HFFc6 (cell line): ENCODE measurements at regions not wholly inside any gene's neighbourhood (a gene's known extent, or its start where the extent isn't known, plus 50 kb on each side); places are given as distances from the start of the nearest gene placed in this dataset.

Source experiments
- DNase-seq: peaks from one replicate; pipeline ENCODE4 v3.0.0-alpha.2; 2018
- H3K27ac Mint-ChIP-seq: 2 replicates; pipeline ENCODE4 v1.8.0; 2020; ENCODE audit warnings: mild to moderate bottlenecking, mixed read lengths
- H3K27me3 Mint-ChIP-seq: 2 replicates; pipeline ENCODE4 v1.8.0; 2021; ENCODE audit warnings: mild to moderate bottlenecking, moderate library complexity, mixed read lengths; ENCODE audit not compliant: insufficient read depth
- H3K36me3 Mint-ChIP-seq: 2 replicates; pipeline ENCODE4 v1.8.0; 2021; ENCODE audit warnings: low read depth, mixed read lengths
- H3K4me1 Mint-ChIP-seq: 2 replicates; pipeline ENCODE4 v1.8.0; 2020; ENCODE audit warnings: low read depth, mixed read lengths
- H3K4me3 Mint-ChIP-seq: 2 replicates; pipeline ENCODE4 v1.8.0; 2020; ENCODE audit warnings: mild to moderate bottlenecking, moderate library complexity, mixed read lengths
- H3K9me3 Mint-ChIP-seq: 2 replicates; pipeline ENCODE4 v1.8.0; 2020; ENCODE audit warnings: mild to moderate bottlenecking, mixed read lengths
- TF ChIP-seq, protein P1 (sequence below): fragments of 200-600 bp; sonication (generic); IDR thresholded peaks from 2 replicates; pipeline ENCODE4 v1.5.0; 2021; ENCODE audit warnings: antibody characterized with exemption, mild to moderate bottlenecking

DNA sequence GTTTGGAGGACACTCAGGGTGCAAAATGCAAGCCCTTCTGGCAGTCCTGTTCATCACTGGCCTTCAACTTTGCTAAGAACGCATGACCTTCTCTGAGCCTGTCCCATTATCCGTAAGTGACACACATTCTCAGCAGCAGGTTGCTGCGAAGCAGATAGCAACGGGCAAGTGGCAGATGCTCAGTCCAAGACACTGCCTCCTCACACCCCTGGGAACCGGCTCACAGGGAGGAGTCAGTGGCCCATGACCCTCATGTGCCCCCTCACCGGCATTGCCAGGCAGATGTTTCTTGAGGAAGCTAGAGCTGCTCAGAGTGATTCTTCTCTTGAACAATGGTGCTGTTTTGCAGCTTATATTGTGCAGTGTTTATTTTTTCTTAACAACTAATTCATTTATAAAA lies 737.2 kb upstream of the HS6ST1 start:
- Mint-ChIP-seq H3K9me3 (peaks cover 43% of the 10 kb centered on the region), H3K4me3 (no peak overlapping the region), H3K4me1 (no peaks in the 10 kb centered on the region), H3K36me3 (no peaks in the 10 kb centered on the region; the same call in 1 of the 2 replicates), H3K27me3 (no peaks in the 10 kb centered on the region), H3K27ac (no peak overlapping the region)
- TF ChIP-seq, protein P1, sequence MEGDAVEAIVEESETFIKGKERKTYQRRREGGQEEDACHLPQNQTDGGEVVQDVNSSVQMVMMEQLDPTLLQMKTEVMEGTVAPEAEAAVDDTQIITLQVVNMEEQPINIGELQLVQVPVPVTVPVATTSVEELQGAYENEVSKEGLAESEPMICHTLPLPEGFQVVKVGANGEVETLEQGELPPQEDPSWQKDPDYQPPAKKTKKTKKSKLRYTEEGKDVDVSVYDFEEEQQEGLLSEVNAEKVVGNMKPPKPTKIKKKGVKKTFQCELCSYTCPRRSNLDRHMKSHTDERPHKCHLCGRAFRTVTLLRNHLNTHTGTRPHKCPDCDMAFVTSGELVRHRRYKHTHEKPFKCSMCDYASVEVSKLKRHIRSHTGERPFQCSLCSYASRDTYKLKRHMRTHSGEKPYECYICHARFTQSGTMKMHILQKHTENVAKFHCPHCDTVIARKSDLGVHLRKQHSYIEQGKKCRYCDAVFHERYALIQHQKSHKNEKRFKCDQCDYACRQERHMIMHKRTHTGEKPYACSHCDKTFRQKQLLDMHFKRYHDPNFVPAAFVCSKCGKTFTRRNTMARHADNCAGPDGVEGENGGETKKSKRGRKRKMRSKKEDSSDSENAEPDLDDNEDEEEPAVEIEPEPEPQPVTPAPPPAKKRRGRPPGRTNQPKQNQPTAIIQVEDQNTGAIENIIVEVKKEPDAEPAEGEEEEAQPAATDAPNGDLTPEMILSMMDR, result no peak
- DNase-seq, result no peak

DNA sequence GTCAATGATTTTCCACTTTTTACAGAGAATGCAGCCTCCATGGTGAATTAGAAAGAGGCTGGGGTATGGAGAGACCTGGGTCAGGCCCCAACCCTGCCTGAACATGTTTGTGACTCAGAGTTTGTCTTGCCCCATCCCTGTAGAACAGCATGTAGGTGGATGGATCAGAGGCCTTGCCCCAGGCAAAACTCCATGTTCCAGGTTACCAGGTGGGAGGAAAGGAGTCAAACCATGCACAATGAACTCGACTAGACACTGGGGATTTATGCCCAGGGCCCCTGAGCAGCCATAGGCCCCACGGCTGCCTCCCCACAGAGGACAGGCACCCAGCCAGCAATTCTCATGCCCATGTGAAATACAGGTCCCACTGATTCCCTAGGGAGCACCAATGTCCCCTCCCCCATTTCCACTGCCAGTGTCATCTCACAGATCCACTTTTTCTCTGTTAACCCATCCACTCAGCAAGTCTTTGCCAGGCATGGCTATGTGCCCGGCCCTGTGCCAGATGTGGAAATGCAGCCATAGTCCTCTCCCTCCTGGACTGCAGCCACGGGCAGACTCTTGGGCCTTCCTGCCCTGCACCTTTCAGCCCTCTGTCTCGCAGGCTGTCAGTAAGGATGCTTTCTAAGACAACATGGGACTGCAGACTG lies 737.8 kb upstream of the HS6ST1 start:
- no peak overlapping the region for H3K4me3 Mint-ChIP-seq

DNA sequence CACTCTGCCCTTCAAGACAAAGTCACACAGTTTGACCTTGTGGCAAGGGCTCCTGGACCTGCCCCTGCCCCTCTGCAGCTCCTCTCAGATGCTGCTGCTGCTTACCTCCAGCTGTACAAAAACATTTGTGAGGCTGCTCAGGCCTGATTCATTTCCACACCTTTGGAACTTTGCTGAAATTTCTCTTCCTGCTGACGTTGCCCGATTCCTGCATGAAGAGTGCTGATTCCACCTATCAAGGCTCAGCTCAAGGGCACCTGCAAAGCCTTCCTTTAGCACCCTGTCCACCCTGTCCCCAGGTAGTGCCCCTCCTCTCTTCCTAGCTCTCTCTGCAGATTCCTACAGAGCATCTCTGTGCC lies 738.3 kb upstream of the HS6ST1 start:
- no peak for DNase-seq
- TF ChIP-seq, protein P1, result no peak
- H3K36me3 Mint-ChIP-seq, result no peaks in the 10 kb centered on the region; the same call in 1 of the 2 replicates
- H3K9me3 Mint-ChIP-seq, result peaks cover 38% of the 10 kb centered on the region
- H3K4me3 Mint-ChIP-seq, result no peak overlapping the region
- H3K4me1 Mint-ChIP-seq, result no peaks in the 10 kb centered on the region
- H3K27me3 Mint-ChIP-seq, result no peaks in the 10 kb centered on the region
- no peak overlapping the region for H3K27ac Mint-ChIP-seq

More for the DNA sequence above, 737.8 kb upstream of the HS6ST1 start:
- Mint-ChIP-seq H3K9me3 (peaks cover 39% of the 10 kb centered on the region), H3K4me1 (no peaks in the 10 kb centered on the region), H3K36me3 (no peaks in the 10 kb centered on the region; the same call in 1 of the 2 replicates), H3K27me3 (no peaks in the 10 kb centered on the region), H3K27ac (no peak overlapping the region)
- DNase-seq, result no peak
- TF ChIP-seq, protein P1, result no peak

DNA sequence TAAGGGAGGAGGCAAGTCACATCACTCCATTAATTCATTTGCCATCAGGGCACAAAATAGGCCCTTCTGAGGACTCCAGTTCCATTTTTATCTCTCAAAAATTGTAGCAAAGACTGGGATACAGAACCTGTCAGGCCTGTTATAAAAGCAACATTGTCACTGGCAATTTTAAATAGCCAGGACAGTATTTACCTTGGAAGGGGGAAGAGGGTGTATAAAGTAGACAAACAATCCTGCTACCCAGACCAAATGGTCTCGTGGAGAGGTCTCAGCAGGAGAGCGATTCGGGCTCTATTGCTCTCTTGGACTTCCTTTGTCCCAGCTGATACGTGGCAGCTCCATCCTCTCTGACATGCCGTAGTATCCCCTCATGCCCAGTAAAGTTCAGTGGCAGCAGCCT lies 740.3 kb upstream of the HS6ST1 start:
- no peaks in the 10 kb centered on the region; the same call in 1 of the 2 replicates for H3K36me3 Mint-ChIP-seq
- no peaks in the 10 kb centered on the region for H3K4me1 Mint-ChIP-seq
- TF ChIP-seq, protein P1, result no peak
- no peaks in the 10 kb centered on the region for H3K27me3 Mint-ChIP-seq
- H3K4me3 Mint-ChIP-seq, result no peak overlapping the region
- no peak overlapping the region for H3K27ac Mint-ChIP-seq
- DNase-seq, result no peak
- H3K9me3 Mint-ChIP-seq, result peaks cover 51% of the 10 kb centered on the region

DNA sequence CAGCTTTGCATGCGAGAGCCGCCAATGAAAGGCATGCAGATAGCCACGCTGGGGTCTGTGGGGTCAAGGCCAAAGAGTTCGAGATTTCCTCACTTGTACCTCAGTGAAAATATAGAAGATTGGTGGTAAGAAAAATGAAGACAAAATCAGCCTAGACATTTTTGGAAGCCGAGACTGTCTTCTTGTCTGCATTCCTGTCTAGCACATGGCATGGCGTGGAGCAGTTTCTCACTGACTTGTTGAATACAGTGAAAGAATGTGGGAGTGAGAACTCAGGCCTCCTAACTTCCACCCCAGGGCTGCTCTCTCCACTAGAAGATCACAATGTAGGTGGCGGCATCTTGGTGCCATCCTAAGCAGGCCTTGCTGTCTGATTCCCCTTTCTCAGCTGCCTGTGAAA lies 740.8 kb upstream of the HS6ST1 start:
- no peak overlapping the region for H3K27ac Mint-ChIP-seq
- H3K36me3 Mint-ChIP-seq, result no peaks in the 10 kb centered on the region; the same call in 1 of the 2 replicates
- H3K9me3 Mint-ChIP-seq, result peaks cover 56% of the 10 kb centered on the region
- no peaks in the 10 kb centered on the region for H3K4me1 Mint-ChIP-seq
- no peaks in the 10 kb centered on the region for H3K27me3 Mint-ChIP-seq
- TF ChIP-seq, protein P1, result no peak
- H3K4me3 Mint-ChIP-seq, result no peak overlapping the region
- DNase-seq, result no peak
